GM04503 (cell line): ENCODE measurements at regions not wholly inside any gene's neighbourhood (a gene's known extent, or its start where the extent isn't known, plus 50 kb on each side); places are given as distances from the start of the nearest gene placed in this dataset.

Experiments
- DNase-seq: peaks from one replicate; pipeline ENCODE4 v3.0.0-alpha.2; 2012; ENCODE audit warnings: low read depth

- DNase-seq = no peak
Observed at GRCh38 chr9:32319312-32319929, 65.0 kb upstream of the ACO1 start.

GRCh38 chr9:32322622-32323021 is 61.8 kb upstream of the ACO1 start:
- DNase-seq = no peak

- DNase-seq = no peak
Observed at GRCh38 chr9:32326146-32326545, 58.3 kb upstream of the ACO1 start.

- DNase-seq = no peak
Observed at GRCh38 chr9:32331240-32331639, 53.2 kb upstream of the ACO1 start.

GRCh38 chr9:32334112-32334511 is 50.3 kb upstream of the ACO1 start:
- DNase-seq = no peak
